ENCODE measurements at regions not wholly inside any gene's neighbourhood (a gene's known extent, or its start where the extent isn't known, plus 50 kb on each side); places are given as distances from the start of the nearest gene placed in this dataset.
A peak's percentile ranks its signal among the peaks of the same experiment; 100 is the strongest.

DNA sequence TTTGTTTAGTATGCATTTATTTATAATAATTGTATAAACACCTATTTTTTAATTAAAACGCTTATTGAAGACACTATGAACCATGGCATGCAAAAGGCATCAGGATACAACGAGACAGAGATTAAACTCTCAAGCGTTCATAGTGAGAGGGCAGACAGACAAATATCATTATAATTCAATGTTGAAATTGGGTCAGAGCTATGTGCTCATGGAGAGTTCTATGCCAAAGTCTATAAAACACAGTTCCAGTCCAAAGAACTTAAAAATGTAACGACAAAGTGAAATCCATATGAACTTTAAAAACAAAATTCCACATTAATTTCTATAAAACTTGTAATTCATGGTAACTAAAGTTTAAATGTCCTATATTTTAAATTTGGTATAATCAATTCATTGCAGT is 724.0 kb downstream of the LTN1 start:
- Mint-ChIP-seq H3K27ac (peak overlapping the region; percentile 70), H3K4me1 (peaks cover 59% of the 10 kb centered on the region), H3K9me3 (peaks cover 3% of the 10 kb centered on the region), H3K36me3 (peaks cover 5% of the 10 kb centered on the region), H3K27me3 (ENCODE audit: low read depth) (no peaks in the 10 kb centered on the region), H3K4me3 (peak overlapping the region; percentile 44)
- no peak for DNase-seq (ENCODE audit: low spot score in 2 of 2, unreplicated experiment in 2 of 2)
- TF ChIP-seq, protein P1, sequence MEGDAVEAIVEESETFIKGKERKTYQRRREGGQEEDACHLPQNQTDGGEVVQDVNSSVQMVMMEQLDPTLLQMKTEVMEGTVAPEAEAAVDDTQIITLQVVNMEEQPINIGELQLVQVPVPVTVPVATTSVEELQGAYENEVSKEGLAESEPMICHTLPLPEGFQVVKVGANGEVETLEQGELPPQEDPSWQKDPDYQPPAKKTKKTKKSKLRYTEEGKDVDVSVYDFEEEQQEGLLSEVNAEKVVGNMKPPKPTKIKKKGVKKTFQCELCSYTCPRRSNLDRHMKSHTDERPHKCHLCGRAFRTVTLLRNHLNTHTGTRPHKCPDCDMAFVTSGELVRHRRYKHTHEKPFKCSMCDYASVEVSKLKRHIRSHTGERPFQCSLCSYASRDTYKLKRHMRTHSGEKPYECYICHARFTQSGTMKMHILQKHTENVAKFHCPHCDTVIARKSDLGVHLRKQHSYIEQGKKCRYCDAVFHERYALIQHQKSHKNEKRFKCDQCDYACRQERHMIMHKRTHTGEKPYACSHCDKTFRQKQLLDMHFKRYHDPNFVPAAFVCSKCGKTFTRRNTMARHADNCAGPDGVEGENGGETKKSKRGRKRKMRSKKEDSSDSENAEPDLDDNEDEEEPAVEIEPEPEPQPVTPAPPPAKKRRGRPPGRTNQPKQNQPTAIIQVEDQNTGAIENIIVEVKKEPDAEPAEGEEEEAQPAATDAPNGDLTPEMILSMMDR (IDR thresholded peaks at IDR 0.05; ENCODE audit: unreplicated experiment), result no peak

DNA sequence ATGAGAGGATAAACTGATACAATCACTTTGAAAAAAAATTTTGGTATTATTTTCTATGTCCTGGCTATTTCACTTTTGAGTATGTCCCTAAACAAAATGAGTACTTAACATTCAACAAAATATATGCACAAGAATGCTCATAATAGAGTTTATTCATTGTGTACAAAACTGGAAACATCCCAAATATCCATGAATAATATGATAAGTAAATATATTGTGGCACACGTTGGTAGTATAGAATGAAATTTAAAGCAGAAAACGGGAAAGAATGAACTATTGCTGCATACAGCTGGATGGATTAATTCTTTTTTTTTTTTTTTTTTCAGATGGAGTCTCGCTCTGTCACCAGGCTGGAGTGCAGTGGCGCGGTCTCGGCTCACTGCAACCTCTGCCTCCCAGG is 725.2 kb downstream of the LTN1 start:
- TF ChIP-seq, protein P1 (IDR thresholded peaks at IDR 0.05; ENCODE audit: unreplicated experiment), result no peak
- Mint-ChIP-seq H3K4me1 (peaks cover 53% of the 10 kb centered on the region), H3K9me3 (peaks cover 6% of the 10 kb centered on the region), H3K4me3 (no peak overlapping the region), H3K36me3 (peaks cover 8% of the 10 kb centered on the region), H3K27ac (peak overlapping the region; percentile 21), H3K27me3 (ENCODE audit: low read depth) (no peaks in the 10 kb centered on the region)
- DNase-seq (ENCODE audit: low spot score in 2 of 2, unreplicated experiment in 2 of 2), result no peak

DNA sequence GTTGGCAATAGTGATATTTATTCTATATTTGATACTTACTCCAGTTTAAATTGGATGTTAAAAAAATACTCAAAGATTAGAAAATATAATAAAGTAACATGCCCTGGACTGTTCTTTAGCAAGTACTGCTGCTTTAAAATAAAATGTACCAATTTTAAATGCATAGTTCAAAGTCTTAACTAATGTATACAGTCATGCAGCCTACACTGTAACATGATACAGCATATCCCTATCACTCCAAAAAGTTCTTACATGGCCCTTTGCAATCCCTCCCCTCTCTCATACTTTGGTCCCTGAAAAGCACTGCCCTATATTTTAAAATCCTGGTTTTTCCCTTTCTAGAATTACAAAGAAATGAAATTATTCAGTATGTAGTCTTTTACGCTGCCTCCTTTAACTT is 726.6 kb downstream of the LTN1 start:
- peak overlapping the region; percentile 33 for H3K27ac Mint-ChIP-seq
- peaks cover 6% of the 10 kb centered on the region for H3K9me3 Mint-ChIP-seq
- no peak for DNase-seq (ENCODE audit: low spot score in 2 of 2, unreplicated experiment in 2 of 2)
- H3K4me1 Mint-ChIP-seq, result peaks cover 43% of the 10 kb centered on the region
- no peak overlapping the region for H3K4me3 Mint-ChIP-seq
- H3K36me3 Mint-ChIP-seq, result peaks cover 8% of the 10 kb centered on the region
- TF ChIP-seq, protein P1 (IDR thresholded peaks at IDR 0.05; ENCODE audit: unreplicated experiment), result no peak
- H3K27me3 Mint-ChIP-seq (ENCODE audit: low read depth), result no peaks in the 10 kb centered on the region

DNA sequence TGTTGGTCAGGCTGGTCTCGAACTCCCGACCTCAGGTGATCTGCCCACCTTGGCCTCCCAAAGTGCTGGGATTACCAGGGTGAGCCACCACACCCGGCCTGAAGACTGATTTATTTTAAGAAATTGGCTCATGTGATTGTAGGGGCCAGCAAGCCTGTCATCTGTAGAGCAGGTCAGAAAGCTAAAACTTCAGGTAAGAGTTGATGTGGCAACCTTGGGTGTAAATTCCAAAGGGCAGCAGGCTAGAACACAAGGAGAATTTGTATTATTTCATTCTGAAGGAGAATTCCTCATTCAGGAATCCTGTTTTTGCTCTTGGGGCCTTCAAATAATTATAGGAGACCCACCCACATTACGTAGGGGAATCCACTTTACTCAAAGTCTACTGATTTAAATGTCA is 728.7 kb downstream of the LTN1 start:
- H3K27ac Mint-ChIP-seq, result no peak overlapping the region
- DNase-seq (ENCODE audit: low spot score in 2 of 2, unreplicated experiment in 2 of 2), result no peak
- H3K27me3 Mint-ChIP-seq (ENCODE audit: low read depth), result no peaks in the 10 kb centered on the region
- peaks cover 8% of the 10 kb centered on the region for H3K9me3 Mint-ChIP-seq
- H3K4me3 Mint-ChIP-seq, result no peak overlapping the region
- peaks cover 8% of the 10 kb centered on the region for H3K36me3 Mint-ChIP-seq
- peaks cover 26% of the 10 kb centered on the region for H3K4me1 Mint-ChIP-seq
- TF ChIP-seq, protein P1 (IDR thresholded peaks at IDR 0.05; ENCODE audit: unreplicated experiment), result no peak

DNA sequence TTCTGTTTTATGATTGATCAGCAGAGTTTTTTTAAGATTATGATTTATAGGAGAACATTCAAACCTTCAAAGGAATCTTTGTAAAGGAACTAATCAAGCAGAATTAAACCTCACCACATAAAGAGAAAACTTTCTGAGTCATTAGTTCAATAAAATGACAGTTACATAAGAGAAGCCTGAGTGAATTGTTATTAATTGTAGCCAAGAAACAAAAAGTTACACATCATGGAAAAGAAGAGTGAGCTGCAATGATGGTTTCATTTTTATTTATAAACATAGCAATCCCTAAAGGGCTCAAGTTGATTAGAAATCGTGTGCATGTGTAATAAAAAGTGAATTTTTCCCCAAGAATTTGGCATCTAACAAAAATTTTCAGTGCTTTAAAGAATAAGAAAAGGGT is 731.4 kb downstream of the LTN1 start:
- Mint-ChIP-seq H3K36me3 (peaks cover 7% of the 10 kb centered on the region), H3K27me3 (ENCODE audit: low read depth) (no peaks in the 10 kb centered on the region), H3K4me3 (no peak overlapping the region), H3K27ac (no peak overlapping the region), H3K9me3 (peaks cover 8% of the 10 kb centered on the region), H3K4me1 (peaks cover 31% of the 10 kb centered on the region)
- TF ChIP-seq, protein P1 (IDR thresholded peaks at IDR 0.05; ENCODE audit: unreplicated experiment), result no peak
- no peak for DNase-seq (ENCODE audit: low spot score in 2 of 2, unreplicated experiment in 2 of 2)

DNA sequence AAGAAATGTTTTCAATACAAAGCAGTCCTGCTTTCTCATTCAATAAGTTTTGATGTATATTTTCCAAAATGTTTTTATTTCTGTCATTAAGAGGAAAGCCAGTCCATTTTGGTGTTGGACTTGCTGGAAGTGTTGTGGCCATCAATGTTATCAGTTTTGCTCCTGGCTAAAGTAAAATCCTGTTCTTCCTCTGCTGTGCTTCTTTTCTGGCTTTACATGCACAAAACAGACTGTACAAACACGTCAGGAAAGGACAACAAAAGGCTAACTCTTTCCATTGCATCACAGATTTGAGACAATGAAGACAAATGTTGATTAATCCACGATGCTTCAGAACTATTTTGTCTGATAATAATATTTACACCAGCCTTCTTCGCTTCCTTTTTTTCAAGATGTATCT is 735.4 kb downstream of the LTN1 start:
- DNase-seq (ENCODE audit: low spot score in 2 of 2, unreplicated experiment in 2 of 2), result no peak
- Mint-ChIP-seq H3K36me3 (no peaks in the 10 kb centered on the region), H3K4me3 (no peak overlapping the region), H3K9me3 (peaks cover 3% of the 10 kb centered on the region), H3K27ac (peak overlapping the region; percentile 90), H3K4me1 (peaks cover 50% of the 10 kb centered on the region), H3K27me3 (ENCODE audit: low read depth) (no peaks in the 10 kb centered on the region)
- TF ChIP-seq, protein P1 (IDR thresholded peaks at IDR 0.05; ENCODE audit: unreplicated experiment), result no peak

Measured in mesothelial cell of epicardium (in vitro differentiated cells).